HG03442 (cell line): ENCODE measurements at regions not wholly inside any gene's neighbourhood (a gene's known extent, or its start where the extent isn't known, plus 50 kb on each side); places are given as distances from the start of the nearest gene placed in this dataset.

Experiments used
- ATAC-seq: cut with Tn5 transposase; IDR thresholded peaks from one replicate; pipeline ENCODE4 v1.9.1; 2021; ENCODE audit warnings: mild to moderate bottlenecking, moderate library complexity; ENCODE audit not compliant: unreplicated experiment

DNA sequence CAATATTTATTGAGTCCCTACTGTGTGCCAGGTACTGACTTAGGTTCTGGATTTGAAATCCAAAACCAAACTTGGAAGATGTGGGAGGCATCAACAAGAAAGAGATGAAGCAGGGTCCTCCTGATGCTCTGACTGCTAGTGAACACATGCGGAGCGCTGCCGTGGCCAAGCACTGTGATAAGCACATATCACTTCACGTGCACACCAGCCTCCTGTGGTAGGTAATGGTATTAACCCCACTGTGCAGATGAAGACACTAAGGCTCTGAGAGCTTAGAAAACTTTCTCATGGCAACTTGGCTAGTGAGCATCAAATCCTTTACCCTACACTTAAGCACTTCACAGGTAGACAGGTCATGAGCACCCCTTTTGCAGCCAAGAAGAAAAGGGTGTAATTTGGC is 216.1 kb downstream of the HAUS1 start:
- no peak for ATAC-seq

DNA sequence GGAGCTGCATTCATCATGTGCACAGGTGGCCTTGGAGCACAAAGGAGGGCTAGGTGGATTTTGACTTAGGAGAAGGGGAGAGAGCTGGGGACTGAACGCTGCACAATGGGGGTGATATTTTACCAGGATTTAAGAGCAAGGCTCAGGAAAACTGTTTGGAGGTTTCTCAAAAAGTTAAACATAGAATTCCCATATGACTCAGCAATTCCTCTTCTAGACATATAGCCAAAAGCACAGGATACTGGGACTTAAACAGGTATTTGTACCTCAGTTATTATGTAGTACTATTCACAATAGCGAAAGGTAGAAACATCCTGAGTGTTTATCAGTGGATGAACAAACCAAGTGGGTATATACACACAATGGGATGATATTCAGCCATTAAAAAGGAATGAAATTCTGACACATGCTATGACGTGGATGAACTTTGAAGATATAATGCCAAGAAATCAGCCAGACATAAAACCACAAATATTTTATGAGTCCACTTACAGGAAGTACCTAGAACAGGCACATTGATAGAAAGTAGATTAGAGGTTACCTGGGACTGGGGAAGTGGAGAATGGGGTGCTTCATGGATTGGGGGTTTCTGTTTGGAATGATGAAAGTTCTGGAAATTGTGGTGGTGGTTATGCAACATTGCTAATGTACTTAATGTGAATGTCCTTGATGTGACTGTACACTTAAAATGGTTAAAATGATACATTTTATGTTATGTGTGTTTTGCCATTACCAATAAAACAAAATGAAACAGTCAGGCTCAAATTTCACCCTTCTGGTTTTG is 216.9 kb downstream of the HAUS1 start:
- no peak for ATAC-seq

DNA sequence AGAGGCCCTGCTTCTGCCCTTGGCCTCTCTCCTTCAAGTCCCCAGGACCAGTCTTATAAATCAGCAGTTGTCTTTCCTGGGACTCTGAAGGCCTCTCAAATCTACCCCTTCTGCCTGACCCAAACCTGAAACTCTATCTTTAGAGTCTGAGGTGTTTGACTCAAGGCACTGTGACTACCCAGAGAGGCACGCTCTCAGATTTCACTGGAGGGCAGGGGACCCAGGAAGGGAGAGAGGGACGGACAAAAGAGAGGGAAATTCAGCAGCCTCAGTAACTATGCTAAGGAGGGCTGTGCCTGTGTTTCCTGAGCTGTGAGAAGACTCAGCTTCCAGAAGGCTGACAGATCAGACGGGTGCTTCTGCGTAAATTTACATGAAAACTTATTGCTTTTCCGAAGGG is 217.8 kb downstream of the HAUS1 start:
- no peak for ATAC-seq

DNA sequence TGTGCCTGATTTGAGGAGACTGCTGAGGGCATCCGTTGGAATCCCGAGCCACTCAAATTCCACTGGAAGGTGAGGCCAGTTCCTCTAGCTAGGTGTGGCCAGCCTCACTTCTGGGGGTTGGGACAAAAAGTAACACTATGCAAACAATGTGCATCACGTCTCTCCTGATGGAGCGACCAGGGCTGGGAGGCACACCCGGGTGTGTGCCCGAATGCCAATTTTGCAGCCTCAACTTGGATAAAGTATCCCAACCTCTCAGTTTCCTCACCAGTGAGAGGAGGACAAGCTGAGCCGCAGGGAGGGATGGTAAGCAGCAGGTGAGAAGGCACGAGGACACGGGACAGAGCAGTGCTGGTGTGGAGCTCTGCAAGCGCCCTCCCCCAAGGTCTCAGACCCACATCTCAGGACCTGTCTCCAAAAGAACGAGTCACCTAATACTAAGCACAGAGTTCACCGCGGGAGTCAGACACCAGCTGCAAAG is 218.3 kb downstream of the HAUS1 start:
- ATAC-seq = no peak

DNA sequence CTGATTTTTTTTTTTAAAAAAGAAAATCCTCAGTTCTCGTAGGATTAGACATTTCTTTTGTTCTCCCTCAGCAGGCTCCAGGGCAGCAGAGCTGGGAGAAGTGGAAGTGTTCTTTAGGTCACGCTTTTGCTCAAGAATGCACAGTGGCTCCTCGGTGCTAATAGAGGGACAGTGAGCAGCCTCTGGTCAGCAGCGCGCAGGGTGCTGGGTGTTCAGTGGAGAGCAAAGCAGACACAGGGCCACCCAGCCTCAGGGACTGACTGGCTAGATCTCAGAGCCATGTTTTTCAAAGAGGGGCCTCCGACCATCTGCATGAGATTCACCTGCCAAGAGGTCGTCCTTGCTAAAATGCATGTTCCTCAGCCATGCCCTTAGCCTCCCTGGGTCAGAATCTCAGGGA is 218.8 kb downstream of the HAUS1 start:
- no peak for ATAC-seq

DNA sequence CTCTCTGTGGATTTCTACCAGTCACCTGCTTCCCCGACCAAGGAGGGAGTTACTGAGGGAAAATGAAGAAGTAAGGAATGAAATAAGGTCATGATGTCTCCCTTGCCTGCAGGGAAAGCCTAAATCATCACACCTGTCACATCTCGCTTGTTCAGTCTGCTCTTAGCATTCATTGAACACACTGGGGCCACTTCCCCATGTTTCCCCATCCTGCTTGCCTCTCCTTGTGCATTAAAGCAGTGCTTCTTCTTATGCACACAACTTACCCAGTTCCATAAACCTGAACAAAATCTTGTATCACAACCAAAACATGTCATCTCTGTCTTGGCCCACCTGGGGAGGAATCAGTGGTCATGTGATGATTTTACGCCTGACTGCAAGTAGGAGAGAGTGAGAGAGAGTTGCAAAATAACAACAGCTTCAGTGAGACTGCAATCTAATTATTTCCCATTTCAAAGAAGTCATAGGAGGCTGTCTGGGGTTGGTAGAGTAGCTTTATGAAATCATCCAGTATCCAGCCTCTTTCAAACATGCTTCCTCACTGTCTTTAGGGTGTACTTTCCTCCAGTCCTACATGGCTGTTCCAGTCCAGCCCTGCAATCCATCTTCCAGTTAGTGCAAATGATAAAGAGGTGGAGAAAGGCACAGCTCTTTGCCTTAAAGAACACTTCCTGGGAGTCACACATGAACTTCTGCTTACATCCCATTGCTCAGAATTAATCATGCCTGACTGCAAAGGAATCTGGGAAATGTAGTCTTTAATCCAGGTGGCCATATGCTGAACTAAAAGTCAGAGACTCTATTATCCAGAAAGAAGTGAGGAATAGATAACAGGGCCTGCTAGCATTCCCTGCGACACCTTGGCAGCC is 220.1 kb downstream of the HAUS1 start:
- ATAC-seq = no peak

DNA sequence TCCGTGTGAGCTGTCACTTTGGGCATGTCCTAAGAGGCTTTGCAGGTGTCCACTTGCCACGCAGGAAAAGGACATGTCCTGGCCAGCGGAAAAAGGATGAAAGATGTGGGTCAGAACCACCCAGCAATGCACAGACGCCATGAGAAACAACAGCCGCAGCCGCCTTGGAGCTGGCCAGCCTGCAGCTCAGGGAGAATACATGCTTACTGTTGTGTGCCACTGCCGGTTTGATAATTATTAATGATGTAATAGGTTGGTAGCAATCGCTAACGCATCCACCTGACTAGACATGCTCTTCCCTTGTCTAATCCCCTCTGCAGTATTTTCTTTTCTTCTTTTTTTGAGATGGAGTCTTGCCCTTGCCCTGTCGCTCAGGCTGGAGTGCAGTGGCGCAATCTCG is 221.7 kb downstream of the HAUS1 start:
- no peak for ATAC-seq

DNA sequence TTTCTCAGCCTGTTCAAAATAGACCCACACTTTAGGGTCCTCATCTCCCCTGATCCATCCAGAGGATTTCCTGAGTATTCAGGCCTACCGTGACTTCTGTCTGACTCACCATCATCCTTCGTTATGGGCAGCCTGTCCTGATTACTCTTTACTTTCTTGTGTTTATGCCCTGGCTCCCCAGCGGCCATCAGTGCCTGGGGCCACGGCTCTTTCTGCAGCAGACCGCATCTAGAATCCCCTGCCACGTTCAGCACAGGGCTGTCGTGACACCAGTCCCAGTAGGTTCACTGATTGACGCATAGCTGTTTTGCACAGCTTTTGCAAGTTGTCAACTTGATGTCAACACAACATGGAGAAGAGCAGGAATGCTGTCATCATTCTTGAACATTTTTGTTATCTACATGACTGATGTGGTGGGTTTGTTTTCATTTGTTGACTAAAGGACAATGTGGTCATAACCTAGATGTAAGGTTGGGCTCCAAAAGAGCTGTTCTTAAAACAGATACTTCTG is 225.6 kb downstream of the HAUS1 start:
- ATAC-seq = no peak

DNA sequence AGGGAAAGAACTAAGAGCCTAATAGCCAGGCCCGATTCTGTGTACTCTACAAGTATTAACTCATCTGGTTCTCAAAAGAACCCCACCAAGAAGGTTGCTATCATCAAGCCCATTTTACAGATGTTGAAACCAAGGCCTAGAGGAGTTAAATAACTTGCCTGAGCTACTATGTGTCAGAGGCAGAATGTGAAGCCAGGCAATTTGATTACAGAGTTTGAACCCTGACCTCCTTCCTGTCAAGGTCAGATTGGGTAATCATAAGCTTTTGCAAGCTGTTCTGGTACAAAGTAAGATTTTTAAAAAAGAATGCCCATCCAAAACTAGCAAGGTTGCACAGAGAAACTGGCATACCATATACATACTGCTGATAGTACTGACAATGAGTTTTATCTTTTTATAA is 227.1 kb downstream of the HAUS1 start:
- no peak for ATAC-seq

DNA sequence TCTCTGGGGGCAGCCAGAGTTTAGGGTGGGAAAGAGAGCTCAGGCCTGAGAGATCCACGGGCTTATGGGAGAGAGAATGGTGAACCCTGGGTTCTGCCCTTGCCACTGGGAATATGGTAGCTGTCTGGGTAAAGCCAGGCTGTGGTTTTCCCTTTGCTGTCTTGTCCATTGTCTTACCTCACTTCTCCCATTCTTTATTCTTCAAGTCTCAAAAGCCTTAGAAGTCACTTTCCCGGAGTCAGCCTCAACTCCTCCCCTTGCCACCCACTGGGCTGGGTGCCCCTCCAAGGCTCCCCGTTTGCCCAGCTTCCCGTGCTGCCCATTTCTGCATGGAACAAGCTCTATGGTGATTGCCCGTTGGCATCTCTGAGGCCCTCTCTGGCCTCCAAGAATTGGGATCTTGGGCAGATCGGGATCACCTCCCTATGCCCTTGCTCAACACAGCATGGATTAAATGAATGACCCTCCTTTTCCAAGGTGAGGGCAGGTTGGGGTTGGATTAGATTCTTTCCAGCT is 228.2 kb downstream of the HAUS1 start:
- no peak for ATAC-seq

DNA sequence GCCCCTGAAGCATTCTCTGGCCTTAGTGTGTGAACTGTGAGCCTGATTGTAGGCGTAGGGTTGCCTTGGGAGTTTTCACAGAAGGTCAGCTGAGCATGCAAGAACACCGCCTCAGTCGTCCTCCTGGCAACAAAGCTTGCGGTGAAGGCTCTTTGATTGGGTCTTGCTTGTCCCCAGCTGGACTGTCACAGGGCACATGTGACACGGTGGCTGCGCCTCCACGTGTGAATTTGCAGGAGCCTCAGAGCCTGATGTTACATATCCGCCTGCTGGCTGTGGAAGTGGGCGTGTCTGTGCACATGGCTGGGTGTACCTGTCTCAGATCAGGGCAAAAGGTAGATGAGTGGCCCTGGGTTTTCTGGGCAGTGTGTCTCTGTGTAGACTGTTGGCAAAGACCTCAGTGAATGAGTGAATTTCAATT is 228.7 kb downstream of the HAUS1 start:
- no peak for ATAC-seq

DNA sequence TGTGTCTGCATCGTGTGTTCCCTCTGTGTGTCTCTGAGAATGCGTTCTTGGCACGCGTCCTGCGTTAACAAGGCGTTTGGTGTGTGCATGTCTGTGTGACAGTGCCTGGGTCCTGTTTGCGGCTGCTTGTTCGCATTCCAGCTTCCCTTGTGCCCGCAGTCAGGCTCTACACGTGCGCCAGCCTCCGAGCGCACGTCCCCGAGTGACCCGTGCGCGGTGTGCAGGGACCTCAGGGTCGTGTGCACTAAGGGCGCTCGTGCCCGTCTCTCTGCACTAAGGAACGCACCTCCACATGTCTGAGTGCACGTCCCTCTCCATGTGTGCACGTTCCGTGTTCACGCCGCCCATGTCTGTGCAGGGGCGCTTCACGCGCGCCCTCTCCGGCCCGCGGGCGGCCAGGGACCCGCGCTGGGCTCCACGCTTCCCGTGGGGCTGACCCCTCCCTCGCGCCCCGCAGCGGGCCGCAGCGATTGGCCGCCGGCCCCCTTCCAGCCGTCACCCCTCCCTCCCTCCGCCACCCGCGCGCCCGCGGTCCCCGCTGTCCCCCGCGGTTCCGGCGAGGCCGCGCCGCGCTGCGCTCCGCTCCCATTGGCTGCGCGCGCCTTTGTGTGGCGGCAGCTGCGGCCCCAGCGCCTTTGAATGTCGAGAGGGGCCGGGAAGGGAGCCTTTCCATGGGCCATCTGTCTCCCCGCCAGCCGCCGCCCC is 229.4 kb downstream of the HAUS1 start:
- ATAC-seq = no peak

DNA sequence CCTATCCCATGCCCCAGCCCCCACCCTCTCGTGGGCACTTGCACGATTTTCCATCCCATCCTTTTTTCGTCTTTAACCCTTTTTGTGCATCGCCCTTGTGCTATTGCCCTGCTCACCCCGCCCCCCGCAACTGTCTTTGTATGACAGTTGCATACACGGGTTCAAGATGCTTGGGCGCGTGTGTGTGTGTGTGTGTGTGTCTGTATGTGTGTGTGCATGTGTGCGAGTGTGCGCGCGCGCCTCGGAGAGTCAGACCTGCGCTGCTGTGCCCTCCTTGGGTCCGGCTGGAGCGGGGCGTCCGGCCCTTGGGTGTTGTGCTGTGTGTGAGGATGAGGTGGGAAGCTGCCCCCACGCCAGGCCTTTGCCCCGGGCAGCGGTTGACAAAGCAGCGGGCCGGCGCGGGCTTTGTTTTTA is 230.7 kb downstream of the HAUS1 start:
- ATAC-seq = no peak

DNA sequence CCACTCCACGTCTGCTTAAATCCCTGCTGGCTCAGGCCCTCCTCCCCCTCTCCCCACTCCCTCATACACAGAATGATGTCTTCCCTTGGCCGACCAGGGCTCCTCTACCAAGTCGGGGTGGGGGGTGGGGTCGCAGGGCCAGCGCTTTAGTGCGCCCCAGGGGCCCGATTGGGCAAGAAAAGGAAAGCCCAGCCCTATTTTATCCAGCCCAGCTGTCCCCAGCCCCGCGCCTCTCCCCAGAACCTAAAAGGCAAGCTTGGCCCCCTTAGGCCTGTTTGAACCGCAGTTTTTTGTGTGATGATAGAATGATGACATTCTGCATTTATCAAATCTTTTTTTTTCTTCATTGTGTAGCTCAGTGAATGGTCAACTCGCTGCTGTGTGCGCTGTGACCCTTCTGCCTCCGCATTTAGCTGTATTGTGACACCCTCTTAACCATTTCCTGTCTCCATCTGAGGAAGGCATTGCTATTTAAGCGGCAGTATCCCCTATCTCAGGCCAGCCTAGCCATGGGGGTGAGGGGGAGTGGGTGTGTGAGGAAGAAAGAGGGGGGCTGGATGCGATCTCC is 231.4 kb downstream of the HAUS1 start:
- ATAC-seq = no peak

DNA sequence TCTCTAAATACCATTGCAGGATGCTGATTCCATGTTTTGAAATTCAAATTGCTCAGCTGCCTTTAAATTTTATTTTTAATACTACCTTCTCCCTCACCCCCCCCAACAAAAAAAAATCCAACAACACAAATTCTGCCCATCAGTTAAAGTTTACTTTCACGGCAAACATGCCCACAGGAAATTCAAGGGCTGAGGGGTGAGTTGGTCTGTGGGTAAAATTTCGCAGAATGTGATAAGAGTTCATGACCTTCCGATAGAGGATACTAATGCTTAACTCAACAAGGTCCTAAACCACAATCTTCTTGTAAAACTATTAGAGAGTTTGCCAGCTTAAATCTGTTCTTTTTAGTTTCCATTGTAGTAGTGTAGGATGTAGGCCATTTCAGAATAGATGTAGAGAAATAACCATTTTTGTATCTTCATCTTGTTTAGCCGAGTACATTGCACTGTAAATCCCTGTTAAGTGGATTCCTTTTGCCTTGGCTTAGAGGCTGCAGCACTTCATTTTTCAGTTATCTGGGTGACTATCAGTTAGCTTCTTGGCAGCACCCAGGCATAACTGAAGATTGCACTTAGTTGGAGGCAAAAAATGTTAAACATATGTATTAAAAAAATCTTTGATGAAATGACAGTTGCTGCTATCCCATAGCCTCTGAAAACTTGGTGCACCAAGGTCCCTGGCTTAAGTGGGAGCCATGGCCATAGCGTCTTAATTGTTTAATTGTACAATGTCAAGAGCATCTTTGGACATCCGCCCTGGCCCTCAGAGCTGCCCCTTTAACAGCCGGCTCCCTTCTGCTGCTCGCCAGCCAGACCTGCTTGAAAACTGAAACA is 232.3 kb downstream of the HAUS1 start:
- no peak for ATAC-seq

DNA sequence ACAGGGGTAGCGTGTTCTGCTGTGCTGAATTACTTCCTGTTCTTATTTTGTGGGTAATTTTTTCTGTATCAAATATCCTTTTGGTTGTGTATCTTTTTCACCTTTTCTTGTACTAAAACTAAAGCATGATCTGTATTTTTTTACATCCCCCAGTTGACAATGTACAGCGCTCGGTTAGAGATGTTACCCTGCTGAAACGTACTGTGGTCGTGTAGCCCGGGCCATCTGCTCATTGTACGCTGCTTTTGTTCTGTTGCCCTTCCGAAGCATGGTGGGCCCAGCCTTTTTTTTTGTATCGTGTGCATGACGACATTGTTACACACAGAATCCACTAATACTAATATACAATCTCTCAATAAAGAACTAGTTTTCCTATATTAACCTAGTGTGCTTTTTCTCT is 233.1 kb downstream of the HAUS1 start:
- no peak for ATAC-seq

DNA sequence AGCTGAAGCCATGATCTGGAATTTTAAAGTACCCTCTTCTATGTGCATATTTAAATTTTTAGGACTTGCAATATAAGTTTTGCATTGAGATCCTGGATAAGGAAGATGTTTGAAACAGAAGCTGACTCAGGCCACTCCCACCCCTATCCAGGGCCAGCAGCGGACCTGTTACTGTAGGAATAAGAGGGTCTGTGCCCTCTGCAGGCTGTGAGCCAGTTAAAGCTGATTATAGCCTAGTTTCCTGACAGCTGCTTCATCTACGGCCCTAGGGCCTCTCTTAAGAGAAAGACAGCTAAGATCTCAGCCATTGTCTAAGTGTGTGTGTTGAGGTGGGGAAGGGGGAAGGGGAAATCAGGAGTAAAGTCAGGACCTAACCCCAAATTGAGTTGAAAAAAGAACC is 234.0 kb downstream of the HAUS1 start:
- no peak for ATAC-seq

DNA sequence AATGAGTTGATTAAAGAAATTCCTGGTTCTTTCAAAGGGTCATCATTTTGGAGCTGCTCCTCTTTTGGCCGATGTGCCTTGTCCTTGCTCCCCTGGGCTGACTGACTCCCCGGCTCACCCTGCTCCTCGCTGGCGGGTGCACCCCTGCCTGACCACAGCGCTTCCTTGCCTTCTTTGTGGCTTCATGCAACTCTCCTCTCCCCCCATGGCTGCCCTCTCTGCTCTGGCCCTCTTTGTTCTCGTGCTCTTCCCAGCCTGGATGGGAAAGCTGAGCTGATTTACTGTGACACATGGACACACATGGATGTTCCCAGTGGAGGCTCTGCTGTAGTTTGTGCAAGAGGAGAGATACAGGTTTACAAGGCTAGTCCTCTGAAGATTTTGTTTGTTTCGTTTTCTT is 234.6 kb downstream of the HAUS1 start:
- ATAC-seq = no peak

DNA sequence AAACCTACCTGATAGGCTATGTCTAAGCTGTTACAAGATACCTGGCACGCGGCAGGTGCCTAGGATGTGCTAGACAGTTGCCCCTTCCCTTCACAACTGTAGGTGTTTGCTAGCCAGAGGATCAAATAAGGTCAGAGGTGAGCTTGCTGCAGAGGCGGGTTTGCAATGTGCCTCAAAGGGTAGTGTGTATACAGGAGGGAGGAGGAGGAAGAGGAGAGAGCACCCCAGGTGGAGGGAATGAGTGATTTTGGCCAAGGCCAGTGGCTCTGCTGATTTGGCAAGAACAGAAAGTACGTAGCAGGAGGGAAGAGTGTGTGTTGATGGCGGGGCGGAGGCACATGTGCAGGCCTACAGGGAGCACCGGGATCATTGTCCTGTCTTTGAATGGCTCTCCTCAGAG is 236.5 kb downstream of the HAUS1 start:
- ATAC-seq = no peak

DNA sequence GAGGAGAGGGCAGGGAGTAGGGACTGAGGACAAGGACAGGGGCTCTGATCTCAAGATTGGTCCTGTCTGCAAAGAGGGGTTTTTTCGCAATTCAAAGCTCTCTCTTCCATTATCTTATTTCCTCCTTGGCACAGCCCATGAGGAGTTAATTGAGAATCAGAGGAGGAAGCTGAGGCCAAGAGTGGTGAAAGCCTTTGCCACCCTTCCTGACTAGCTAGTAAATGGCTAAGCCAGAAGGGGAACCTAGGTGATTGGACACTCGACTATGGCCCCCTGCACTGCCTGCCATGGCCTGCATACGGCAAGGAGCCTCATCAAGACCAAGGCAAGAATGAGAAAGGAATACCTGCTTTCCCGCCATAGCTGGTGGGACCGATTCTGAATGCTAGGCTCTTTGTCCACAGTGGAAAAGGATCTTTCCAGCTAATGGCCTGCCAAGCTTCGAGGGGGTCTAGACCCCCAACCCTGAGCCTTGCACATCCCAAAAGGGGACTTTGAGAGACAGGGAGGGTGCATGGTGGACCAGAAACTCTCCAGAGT is 237.9 kb downstream of the HAUS1 start:
- no peak for ATAC-seq
